ENCODE measurements at regions not wholly inside any gene's neighbourhood (a gene's known extent, or its start where the extent isn't known, plus 50 kb on each side); places are given as distances from the start of the nearest gene placed in this dataset.
"Not testable (repeated sequence)": the region's sequence is repeated elsewhere in the genome, so short reads cannot be mapped to it uniquely, and the experiment has no call there.

- in situ Hi-C loops (cut with HindIII; ENCODE audit: low pct_unique_long_range_greater_than_20kb, low sequenced_read_pairs), result no loop called here
- DNase-seq (ENCODE audit: low read depth, low spot score), result no peak
Observed at GRCh38 chr3:16697443-16698147, 92.4 kb upstream of the DAZL start.

DNA sequence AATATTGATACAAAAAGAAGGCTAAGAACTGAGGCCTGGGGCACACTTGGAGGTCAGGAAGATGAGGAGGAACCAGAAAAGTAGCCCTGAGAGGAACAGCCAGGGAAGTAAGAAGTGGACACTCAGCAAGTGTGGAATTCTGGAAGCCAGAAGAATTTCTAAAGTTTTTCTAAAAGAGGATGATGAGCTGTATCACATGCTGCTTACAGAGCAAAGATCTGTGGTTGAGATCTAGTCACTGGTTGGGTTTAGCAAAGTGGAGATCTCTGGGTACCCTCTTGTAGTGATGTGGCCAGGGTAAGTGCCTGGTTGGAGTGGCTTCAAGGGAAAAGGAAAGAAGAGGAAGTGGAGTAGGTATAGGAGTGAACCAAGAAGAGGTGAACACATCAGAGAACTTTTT, 95.4 kb upstream of the DAZL start:
- in situ Hi-C loops (cut with HindIII; ENCODE audit: low pct_unique_long_range_greater_than_20kb, low sequenced_read_pairs), result no loop called here
- DNase-seq (ENCODE audit: low read depth, low spot score), result no peak

GRCh38 chr3:16704941-16705340, 99.7 kb upstream of the DAZL start:
- DNase-seq (ENCODE audit: low read depth, low spot score), result no peak
- in situ Hi-C loops (cut with HindIII; ENCODE audit: low pct_unique_long_range_greater_than_20kb, low sequenced_read_pairs), result no loop called here

- in situ Hi-C loops (cut with HindIII; ENCODE audit: low pct_unique_long_range_greater_than_20kb, low sequenced_read_pairs), result no loop called here
- DNase-seq (ENCODE audit: low read depth, low spot score), result no peak
Observed at GRCh38 chr3:16707260-16707659, 102.0 kb upstream of the DAZL start.

GRCh38 chr3:16708285-16708684, 103.1 kb upstream of the DAZL start:
- DNase-seq (ENCODE audit: low read depth, low spot score), result no peak
- in situ Hi-C loops (cut with HindIII; ENCODE audit: low pct_unique_long_range_greater_than_20kb, low sequenced_read_pairs), result no loop called here

- in situ Hi-C loops (cut with HindIII; ENCODE audit: low pct_unique_long_range_greater_than_20kb, low sequenced_read_pairs); DNase-seq (ENCODE audit: low read depth, low spot score): not testable (repeated sequence)
Observed at GRCh38 chr3:16711691-16712090, 106.5 kb upstream of the DAZL start.

GRCh38 chr3:16715281-16715680, 110.1 kb upstream of the DAZL start:
- in situ Hi-C loops (cut with HindIII; ENCODE audit: low pct_unique_long_range_greater_than_20kb, low sequenced_read_pairs), result no loop called here
- no peak for DNase-seq (ENCODE audit: low read depth, low spot score)

- in situ Hi-C loops (cut with HindIII; ENCODE audit: low pct_unique_long_range_greater_than_20kb, low sequenced_read_pairs), result no loop called here
- no peak for DNase-seq (ENCODE audit: low read depth, low spot score)
Observed at GRCh38 chr3:16719426-16719825, 114.2 kb upstream of the DAZL start.

GRCh38 chr3:16720367-16720940, 115.2 kb upstream of the DAZL start:
- DNase-seq (ENCODE audit: low read depth, low spot score), result no peak
- in situ Hi-C loops (cut with HindIII; ENCODE audit: low pct_unique_long_range_greater_than_20kb, low sequenced_read_pairs), result no loop called here

GRCh38 chr3:16721494-16721893, 116.3 kb upstream of the DAZL start:
- in situ Hi-C loops (cut with HindIII; ENCODE audit: low pct_unique_long_range_greater_than_20kb, low sequenced_read_pairs), result no loop called here
- DNase-seq (ENCODE audit: low read depth, low spot score), result no peak

GRCh38 chr3:16723978-16724377, 118.8 kb upstream of the DAZL start:
- in situ Hi-C loops (cut with HindIII; ENCODE audit: low pct_unique_long_range_greater_than_20kb, low sequenced_read_pairs), result no loop called here
- DNase-seq (ENCODE audit: low read depth, low spot score), result peak; percentile 36

- no peak for DNase-seq (ENCODE audit: low read depth, low spot score)
- in situ Hi-C loops (cut with HindIII; ENCODE audit: low pct_unique_long_range_greater_than_20kb, low sequenced_read_pairs), result no loop called here
Observed at GRCh38 chr3:16724487-16724886, 119.3 kb upstream of the DAZL start.

- DNase-seq (ENCODE audit: low read depth, low spot score), result no peak
- in situ Hi-C loops (cut with HindIII; ENCODE audit: low pct_unique_long_range_greater_than_20kb, low sequenced_read_pairs), result no loop called here
Observed at GRCh38 chr3:16725972-16726371, 120.7 kb upstream of the DAZL start.

DNA sequence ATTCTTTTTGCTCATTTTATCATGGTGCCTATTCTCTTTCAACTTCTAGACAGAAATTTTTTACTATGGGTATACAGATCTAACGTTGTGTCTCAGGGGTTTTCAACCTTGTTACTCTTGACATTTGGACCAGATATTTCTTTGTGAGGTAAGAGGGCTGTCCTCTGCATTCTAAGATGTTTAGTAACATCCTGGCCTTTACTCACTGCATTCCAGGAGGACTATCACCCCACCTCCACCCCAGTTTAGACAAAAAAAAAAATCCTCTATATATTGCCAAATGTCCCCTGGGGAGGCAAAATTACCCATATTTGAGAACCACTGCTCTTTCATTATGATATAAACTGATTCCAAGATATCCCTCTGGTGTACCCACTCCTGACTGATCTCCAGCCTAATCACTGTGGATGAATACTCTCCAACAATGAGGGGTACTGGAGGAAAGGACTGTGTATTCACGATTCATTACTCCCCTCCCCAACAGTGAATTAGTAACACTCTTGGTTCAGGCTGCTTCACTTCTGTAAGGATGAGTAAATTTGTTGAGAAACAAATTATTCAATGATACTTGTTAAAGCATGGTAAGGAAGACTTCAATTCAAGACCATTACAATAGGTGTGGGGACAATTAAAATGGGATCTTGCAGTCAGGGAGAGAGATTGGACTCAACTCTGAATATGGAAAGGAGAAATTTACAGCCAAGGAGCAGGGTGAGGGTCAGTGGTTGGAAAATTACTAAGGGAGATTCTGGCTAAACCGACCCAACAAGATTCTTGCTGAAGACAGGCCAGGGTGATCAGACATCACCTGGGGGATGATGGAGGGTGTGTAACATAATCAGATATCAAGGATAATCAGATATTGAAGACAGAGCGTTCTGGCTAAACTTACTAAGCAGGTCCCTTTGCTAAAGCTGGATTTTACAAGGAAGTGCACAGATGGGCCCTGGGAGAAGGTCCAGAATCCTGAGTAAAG, 123.8 kb upstream of the DAZL start:
- in situ Hi-C loops (cut with HindIII; ENCODE audit: low pct_unique_long_range_greater_than_20kb, low sequenced_read_pairs), result no loop called here
- DNase-seq (ENCODE audit: low read depth, low spot score), result no peak

GRCh38 chr3:16738451-16738850, 133.2 kb upstream of the DAZL start:
- DNase-seq (ENCODE audit: low read depth, low spot score), result no peak
- in situ Hi-C loops (cut with HindIII; ENCODE audit: low pct_unique_long_range_greater_than_20kb, low sequenced_read_pairs), result no loop called here

GRCh38 chr3:16739541-16740105, 134.4 kb upstream of the DAZL start:
- no peak for DNase-seq (ENCODE audit: low read depth, low spot score)
- in situ Hi-C loops (cut with HindIII; ENCODE audit: low pct_unique_long_range_greater_than_20kb, low sequenced_read_pairs), result no loop called here

- in situ Hi-C loops (cut with HindIII; ENCODE audit: low pct_unique_long_range_greater_than_20kb, low sequenced_read_pairs), result no loop called here
- no peak for DNase-seq (ENCODE audit: low read depth, low spot score)
Observed at GRCh38 chr3:16740515-16740914, 135.3 kb upstream of the DAZL start.

DNA sequence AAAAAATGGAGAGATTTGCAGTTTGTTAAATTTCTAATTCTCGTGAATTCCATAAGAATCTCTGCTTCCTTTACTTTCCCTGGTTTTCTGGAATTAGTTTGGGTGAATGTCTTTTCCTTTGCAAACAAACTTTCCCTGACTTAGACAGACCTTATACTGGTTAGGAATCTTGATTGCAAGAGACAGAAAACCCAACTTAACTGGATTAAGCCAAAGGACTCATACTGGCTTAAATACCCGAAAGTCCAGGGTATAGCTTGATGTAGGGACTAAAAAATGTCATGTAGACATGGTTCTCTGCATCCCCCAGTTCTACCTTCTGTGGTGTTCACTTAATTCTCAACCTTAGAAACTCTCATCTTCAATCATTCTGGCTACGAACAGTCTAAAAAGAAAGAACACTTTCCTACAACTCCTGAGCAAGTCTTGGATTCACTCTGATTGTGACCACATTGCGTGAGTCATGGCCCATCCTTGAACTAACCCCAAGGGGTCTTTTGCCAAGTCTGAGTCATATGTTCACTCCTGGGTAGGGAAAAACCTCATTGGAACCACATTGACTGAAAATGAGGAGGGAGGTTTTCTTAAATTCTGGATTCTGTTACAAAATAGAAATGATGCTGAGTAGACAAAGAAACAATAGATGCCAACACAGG, 136.0 kb upstream of the DAZL start:
- DNase-seq (ENCODE audit: low read depth, low spot score), result no peak
- in situ Hi-C loops (cut with HindIII; ENCODE audit: low pct_unique_long_range_greater_than_20kb, low sequenced_read_pairs), result no loop called here
